ENCODE measurements at regions not wholly inside any gene's neighbourhood (a gene's known extent, or its start where the extent isn't known, plus 50 kb on each side); places are given as distances from the start of the nearest gene placed in this dataset.

DNA sequence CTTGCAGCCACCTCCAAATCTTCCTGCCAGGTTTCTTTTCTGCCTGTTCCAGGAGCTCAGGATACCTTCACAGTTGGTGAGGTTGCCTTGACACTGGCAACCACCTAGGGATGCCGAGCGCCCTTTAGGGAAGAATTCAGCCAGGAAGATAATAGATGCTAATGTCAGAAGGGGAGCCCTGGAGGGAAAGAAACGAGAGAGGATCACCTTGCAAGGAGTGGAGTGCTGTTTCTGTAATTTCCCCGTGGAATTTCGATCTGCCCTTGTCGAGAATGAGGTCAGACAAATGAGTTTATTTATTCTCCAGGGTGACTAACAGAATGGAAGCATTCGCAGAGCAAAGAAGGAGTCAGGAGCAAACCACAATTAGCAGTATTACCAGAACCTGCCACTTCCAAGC is 315.8 kb upstream of the KAZN start:
- TF ChIP-seq EGR1 (IDR thresholded peaks at IDR 0.05) (no peak), FOXM1 (IDR thresholded peaks at IDR 0.05; ENCODE audit: borderline replicate concordance, low read depth) (no peak), TAF1 (IDR thresholded peaks at IDR 0.05; ENCODE audit: low read depth) (no peak), EP300 (IDR thresholded peaks at IDR 0.05; ENCODE audit: borderline replicate concordance) (no peak), NFIC (IDR thresholded peaks at IDR 0.05) (no peak), YY1 (IDR thresholded peaks at IDR 0.05; ENCODE audit: low read depth) (no peak), RAD21 (IDR thresholded peaks at IDR 0.05; ENCODE audit: low read depth) (no peak), CEBPB (IDR thresholded peaks at IDR 0.05) (no peak), ZBTB7A (IDR thresholded peaks at IDR 0.05; ENCODE audit: low read depth) (no peak)
- TF ChIP-seq, protein P1, sequence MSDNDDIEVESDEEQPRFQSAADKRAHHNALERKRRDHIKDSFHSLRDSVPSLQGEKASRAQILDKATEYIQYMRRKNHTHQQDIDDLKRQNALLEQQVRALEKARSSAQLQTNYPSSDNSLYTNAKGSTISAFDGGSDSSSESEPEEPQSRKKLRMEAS (IDR thresholded peaks at IDR 0.05), result no peak
- TF ChIP-seq, protein P2, sequence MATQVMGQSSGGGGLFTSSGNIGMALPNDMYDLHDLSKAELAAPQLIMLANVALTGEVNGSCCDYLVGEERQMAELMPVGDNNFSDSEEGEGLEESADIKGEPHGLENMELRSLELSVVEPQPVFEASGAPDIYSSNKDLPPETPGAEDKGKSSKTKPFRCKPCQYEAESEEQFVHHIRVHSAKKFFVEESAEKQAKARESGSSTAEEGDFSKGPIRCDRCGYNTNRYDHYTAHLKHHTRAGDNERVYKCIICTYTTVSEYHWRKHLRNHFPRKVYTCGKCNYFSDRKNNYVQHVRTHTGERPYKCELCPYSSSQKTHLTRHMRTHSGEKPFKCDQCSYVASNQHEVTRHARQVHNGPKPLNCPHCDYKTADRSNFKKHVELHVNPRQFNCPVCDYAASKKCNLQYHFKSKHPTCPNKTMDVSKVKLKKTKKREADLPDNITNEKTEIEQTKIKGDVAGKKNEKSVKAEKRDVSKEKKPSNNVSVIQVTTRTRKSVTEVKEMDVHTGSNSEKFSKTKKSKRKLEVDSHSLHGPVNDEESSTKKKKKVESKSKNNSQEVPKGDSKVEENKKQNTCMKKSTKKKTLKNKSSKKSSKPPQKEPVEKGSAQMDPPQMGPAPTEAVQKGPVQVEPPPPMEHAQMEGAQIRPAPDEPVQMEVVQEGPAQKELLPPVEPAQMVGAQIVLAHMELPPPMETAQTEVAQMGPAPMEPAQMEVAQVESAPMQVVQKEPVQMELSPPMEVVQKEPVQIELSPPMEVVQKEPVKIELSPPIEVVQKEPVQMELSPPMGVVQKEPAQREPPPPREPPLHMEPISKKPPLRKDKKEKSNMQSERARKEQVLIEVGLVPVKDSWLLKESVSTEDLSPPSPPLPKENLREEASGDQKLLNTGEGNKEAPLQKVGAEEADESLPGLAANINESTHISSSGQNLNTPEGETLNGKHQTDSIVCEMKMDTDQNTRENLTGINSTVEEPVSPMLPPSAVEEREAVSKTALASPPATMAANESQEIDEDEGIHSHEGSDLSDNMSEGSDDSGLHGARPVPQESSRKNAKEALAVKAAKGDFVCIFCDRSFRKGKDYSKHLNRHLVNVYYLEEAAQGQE (IDR thresholded peaks at IDR 0.05; ENCODE audit: low read depth), result no peak
